Cardiac muscle cell (in vitro differentiated cells and primary cell): ENCODE measurements at regions not wholly inside any gene's neighbourhood (a gene's known extent, or its start where the extent isn't known, plus 50 kb on each side); places are given as distances from the start of the nearest gene placed in this dataset.

Experiments
- DNase-seq, 2 donors: peaks; one replicate each; pipeline versions ENCODE4 v3.0.0 to v3.0.0-alpha.2; 2010 to 2017; ENCODE audit warnings: low read depth in 1 of 2, low spot score in 1 of 2
- H3K27ac ChIP-seq: fragments of 200-600 bp; sonication (generic); 2 replicates; pipeline ENCODE4 v1.5.1; 2016
- H3K27me3 ChIP-seq: fragments of 200-600 bp; sonication (generic); 2 replicates; pipeline ENCODE4 v1.6.0; 2016; ENCODE audit warnings: control low read depth
- H3K36me3 ChIP-seq: fragments of 200-600 bp; sonication (generic); 2 replicates; pipeline ENCODE4 v1.5.1; 2016; ENCODE audit warnings: control low read depth
- H3K4me1 ChIP-seq: fragments of 200-600 bp; sonication (generic); 2 replicates; pipeline ENCODE4 v1.8.1; 2017; ENCODE audit warnings: low read depth, mild to moderate bottlenecking, mixed run types
- H3K4me3 ChIP-seq: fragments of 200-600 bp; sonication (generic); 2 replicates; pipeline ENCODE4 v1.5.1; 2016; ENCODE audit warnings: mild to moderate bottlenecking
- H3K9me3 ChIP-seq: fragments of 200-600 bp; sonication (generic); 2 replicates; pipeline ENCODE4 v1.5.1; 2017; ENCODE audit warnings: low read depth, mild to moderate bottlenecking, control low read depth
- TF ChIP-seq, protein P1 (sequence below): IDR thresholded peaks from 2 replicates; pipeline ENCODE4 v1.5.1; 2012; ENCODE audit warnings: low read depth, mild to moderate bottlenecking, low read length

- Histone ChIP-seq H3K27me3 (no peaks in the 10 kb centered on the region), H3K9me3 (no peaks in the 10 kb centered on the region), H3K36me3 (no peaks in the 10 kb centered on the region), H3K27ac (no peak overlapping the region), H3K4me3 (no peak overlapping the region), H3K4me1 (no peaks in the 10 kb centered on the region)
- TF ChIP-seq, protein P1, sequence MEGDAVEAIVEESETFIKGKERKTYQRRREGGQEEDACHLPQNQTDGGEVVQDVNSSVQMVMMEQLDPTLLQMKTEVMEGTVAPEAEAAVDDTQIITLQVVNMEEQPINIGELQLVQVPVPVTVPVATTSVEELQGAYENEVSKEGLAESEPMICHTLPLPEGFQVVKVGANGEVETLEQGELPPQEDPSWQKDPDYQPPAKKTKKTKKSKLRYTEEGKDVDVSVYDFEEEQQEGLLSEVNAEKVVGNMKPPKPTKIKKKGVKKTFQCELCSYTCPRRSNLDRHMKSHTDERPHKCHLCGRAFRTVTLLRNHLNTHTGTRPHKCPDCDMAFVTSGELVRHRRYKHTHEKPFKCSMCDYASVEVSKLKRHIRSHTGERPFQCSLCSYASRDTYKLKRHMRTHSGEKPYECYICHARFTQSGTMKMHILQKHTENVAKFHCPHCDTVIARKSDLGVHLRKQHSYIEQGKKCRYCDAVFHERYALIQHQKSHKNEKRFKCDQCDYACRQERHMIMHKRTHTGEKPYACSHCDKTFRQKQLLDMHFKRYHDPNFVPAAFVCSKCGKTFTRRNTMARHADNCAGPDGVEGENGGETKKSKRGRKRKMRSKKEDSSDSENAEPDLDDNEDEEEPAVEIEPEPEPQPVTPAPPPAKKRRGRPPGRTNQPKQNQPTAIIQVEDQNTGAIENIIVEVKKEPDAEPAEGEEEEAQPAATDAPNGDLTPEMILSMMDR: no peak
- DNase-seq: no peak
Observed at GRCh38 chr3:6706777-6707176, 154.1 kb upstream of the GRM7 start.

DNA sequence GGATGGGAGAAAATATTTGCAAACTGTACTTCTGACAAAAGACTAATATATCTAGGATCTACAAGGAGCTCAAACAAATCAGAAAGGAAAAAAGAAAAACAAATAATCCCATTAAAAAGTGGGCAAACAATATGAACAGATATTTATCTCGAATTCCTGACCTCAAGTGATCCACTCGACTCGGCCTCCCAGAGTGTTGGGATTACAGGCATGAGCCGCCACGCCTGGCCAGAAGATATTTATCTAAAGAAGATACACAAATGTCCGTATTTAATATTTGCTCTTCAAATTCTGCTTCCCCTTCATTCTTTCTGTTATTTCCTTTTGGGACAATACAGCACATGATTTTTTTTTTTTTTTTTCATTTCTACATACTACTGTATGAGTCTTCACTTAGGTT is 151.7 kb upstream of the GRM7 start:
- H3K27me3 ChIP-seq: no peaks in the 10 kb centered on the region
- no peaks in the 10 kb centered on the region for H3K4me1 ChIP-seq
- no peaks in the 10 kb centered on the region for H3K36me3 ChIP-seq
- TF ChIP-seq, protein P1: no peak
- H3K27ac ChIP-seq: no peak overlapping the region
- H3K4me3 ChIP-seq: no peak overlapping the region
- no peaks in the 10 kb centered on the region for H3K9me3 ChIP-seq
- DNase-seq: no peak

GRCh38 chr3:6714962-6715361 is 146.0 kb upstream of the GRM7 start:
- Histone ChIP-seq H3K9me3 (no peaks in the 10 kb centered on the region), H3K4me3 (no peak overlapping the region), H3K27ac (no peak overlapping the region), H3K36me3 (no peaks in the 10 kb centered on the region), H3K4me1 (no peaks in the 10 kb centered on the region), H3K27me3 (no peaks in the 10 kb centered on the region)
- DNase-seq: no peak
- TF ChIP-seq, protein P1: no peak

- TF ChIP-seq, protein P1: no peak
- no peaks in the 10 kb centered on the region for H3K27me3 ChIP-seq
- DNase-seq: no peak
Observed at GRCh38 chr3:6716420-6716819, 144.5 kb upstream of the GRM7 start.

GRCh38 chr3:6717026-6717943 is 143.6 kb upstream of the GRM7 start:
- H3K36me3 ChIP-seq: no peaks in the 10 kb centered on the region
- no peaks in the 10 kb centered on the region for H3K4me1 ChIP-seq
- no peaks in the 10 kb centered on the region for H3K9me3 ChIP-seq
- no peak for DNase-seq
- TF ChIP-seq, protein P1: no peak
- no peaks in the 10 kb centered on the region for H3K27me3 ChIP-seq
- no peak overlapping the region for H3K4me3 ChIP-seq
- H3K27ac ChIP-seq: no peak overlapping the region

More at GRCh38 chr3:6716420-6716819, 144.5 kb upstream of the GRM7 start:
- no peak overlapping the region for H3K4me3 ChIP-seq
- no peaks in the 10 kb centered on the region for H3K36me3 ChIP-seq
- no peak overlapping the region for H3K27ac ChIP-seq
- no peaks in the 10 kb centered on the region for H3K9me3 ChIP-seq
- no peaks in the 10 kb centered on the region for H3K4me1 ChIP-seq
